Kidney epithelial cell (primary cell): ENCODE measurements at regions not wholly inside any gene's neighbourhood (a gene's known extent, or its start where the extent isn't known, plus 50 kb on each side); places are given as distances from the start of the nearest gene placed in this dataset.
A peak's percentile ranks its signal among the peaks of the same experiment; 100 is the strongest.

Source experiments
- DNase-seq: peaks from one replicate; pipeline ENCODE4 v3.0.0-alpha.2; 2010; ENCODE audit warnings: low read depth
- H3K27me3 ChIP-seq: 2 replicates; pipeline ENCODE4 v1.6.0; 2011; ENCODE audit warnings: low read length; ENCODE audit not compliant: control insufficient read depth, insufficient read depth
- H3K36me3 ChIP-seq: 2 replicates; pipeline ENCODE4 v1.5.1; 2011; ENCODE audit warnings: low read length; ENCODE audit not compliant: control insufficient read depth, insufficient read depth
- H3K4me3 ChIP-seq: 2 replicates; pipeline ENCODE4 v1.5.1; 2011; ENCODE audit warnings: low read depth, mild to moderate bottlenecking, control low read depth, low read length
- TF ChIP-seq, protein P1 (sequence below): IDR thresholded peaks from 2 replicates; pipeline ENCODE4 v1.5.1; 2011; ENCODE audit warnings: mild to moderate bottlenecking, moderate library complexity, low read length, control low read depth, inconsistent platforms; ENCODE audit not compliant: insufficient read depth, poor library complexity, severe bottlenecking

DNA sequence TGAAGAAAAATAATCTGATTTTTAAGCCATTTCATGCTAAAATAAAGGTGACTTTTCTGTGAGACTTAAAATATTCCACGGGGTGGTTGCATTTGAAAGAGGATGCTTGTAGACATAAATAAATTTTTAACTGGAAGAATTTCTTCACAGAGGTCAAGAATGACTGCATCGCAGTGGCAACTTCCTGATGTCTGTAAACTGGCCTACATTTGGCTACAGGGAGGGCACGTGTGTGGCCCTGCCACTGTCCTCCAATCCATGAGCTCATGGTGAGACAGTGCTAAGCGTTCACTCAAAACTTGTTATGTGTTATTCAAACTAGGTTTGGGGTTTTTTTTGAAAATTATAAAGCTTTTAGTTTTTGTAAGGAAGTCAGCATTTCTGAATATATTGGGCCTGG lies 1089.3 kb downstream of the EFNB2 start:
- no peaks in the 10 kb centered on the region for H3K36me3 ChIP-seq
- H3K4me3 ChIP-seq = no peak overlapping the region
- TF ChIP-seq, protein P1, sequence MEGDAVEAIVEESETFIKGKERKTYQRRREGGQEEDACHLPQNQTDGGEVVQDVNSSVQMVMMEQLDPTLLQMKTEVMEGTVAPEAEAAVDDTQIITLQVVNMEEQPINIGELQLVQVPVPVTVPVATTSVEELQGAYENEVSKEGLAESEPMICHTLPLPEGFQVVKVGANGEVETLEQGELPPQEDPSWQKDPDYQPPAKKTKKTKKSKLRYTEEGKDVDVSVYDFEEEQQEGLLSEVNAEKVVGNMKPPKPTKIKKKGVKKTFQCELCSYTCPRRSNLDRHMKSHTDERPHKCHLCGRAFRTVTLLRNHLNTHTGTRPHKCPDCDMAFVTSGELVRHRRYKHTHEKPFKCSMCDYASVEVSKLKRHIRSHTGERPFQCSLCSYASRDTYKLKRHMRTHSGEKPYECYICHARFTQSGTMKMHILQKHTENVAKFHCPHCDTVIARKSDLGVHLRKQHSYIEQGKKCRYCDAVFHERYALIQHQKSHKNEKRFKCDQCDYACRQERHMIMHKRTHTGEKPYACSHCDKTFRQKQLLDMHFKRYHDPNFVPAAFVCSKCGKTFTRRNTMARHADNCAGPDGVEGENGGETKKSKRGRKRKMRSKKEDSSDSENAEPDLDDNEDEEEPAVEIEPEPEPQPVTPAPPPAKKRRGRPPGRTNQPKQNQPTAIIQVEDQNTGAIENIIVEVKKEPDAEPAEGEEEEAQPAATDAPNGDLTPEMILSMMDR = no peak
- DNase-seq = no peak
- no peaks in the 10 kb centered on the region for H3K27me3 ChIP-seq

- DNase-seq = no peak
- H3K36me3 ChIP-seq = no peaks in the 10 kb centered on the region
- no peak overlapping the region for H3K4me3 ChIP-seq
- TF ChIP-seq, protein P1 = no peak
- H3K27me3 ChIP-seq = no peaks in the 10 kb centered on the region
Observed at GRCh38 chr13:105445796-105446195, 1089.7 kb downstream of the EFNB2 start.

DNA sequence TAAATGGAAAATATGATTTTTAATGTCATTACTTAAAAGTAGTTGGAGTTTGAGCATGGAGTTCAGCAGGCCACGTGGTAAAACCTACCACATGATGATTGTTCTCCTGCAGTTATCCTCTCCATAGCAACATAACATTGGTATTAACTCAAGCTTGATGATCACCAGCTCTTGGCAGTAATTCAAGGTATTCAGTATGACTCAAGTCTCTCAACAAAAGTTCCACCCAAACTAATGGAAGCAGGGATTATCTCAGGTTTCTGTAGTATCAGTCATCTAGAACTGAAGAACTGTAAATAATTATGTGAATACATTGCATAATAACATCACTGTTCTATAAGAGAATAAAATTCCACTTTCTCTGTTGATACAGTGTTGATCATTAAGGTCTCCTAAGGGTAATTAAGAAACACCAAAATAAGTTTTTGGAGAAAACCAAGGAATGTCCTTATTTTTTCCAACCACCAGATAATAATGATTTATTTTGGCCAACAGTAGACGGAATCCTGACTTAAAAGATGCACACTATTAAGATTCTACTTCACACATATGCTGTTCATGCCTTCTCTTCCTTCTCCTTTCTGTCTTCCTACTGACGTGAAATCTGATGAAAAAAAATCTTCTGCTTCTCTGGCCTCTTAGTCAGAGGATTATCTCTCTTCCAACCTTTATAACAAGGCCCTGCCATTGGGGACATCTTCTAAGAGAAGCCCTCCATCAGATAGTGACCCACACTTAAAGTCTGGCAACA lies 1092.3 kb downstream of the EFNB2 start:
- DNase-seq = peak; percentile 99
- Histone ChIP-seq H3K4me3 (no peak overlapping the region), H3K27me3 (no peaks in the 10 kb centered on the region), H3K36me3 (no peaks in the 10 kb centered on the region)
- TF ChIP-seq, protein P1 = no peak

- DNase-seq = no peak
- TF ChIP-seq, protein P1 = no peak
- Histone ChIP-seq H3K4me3 (no peak overlapping the region), H3K36me3 (no peaks in the 10 kb centered on the region), H3K27me3 (no peaks in the 10 kb centered on the region)
Observed at GRCh38 chr13:105442040-105442439, 1093.4 kb downstream of the EFNB2 start.

- TF ChIP-seq, protein P1 = no peak
- H3K36me3 ChIP-seq = no peaks in the 10 kb centered on the region
- H3K4me3 ChIP-seq = no peak overlapping the region
- DNase-seq = no peak
- no peaks in the 10 kb centered on the region for H3K27me3 ChIP-seq
Observed at GRCh38 chr13:105441051-105441750, 1094.3 kb downstream of the EFNB2 start.
